ENCODE measurements at regions not wholly inside any gene's neighbourhood (a gene's known extent, or its start where the extent isn't known, plus 50 kb on each side); places are given as distances from the start of the nearest gene placed in this dataset.
A peak's percentile ranks its signal among the peaks of the same experiment; 100 is the strongest.

DNA sequence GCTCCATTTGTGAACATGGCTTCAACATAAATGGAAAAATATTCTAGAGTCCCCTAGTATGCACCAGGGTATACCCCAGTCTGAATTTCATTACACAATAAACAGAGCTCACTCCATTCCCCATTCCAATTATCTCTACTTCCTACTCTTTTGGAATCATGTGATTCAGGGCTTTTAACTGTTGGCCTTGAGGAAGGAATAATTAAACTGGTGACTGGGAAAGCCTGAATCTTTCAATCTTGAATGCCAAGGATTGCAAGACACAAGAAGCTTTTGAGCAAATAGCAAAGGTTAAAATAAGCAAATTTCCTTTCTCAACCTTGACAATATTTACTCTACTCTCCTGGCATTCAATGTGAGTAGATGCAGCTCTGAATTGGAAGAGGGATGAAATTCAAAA lies 77.5 kb upstream of the INPP4B start:
- Histone ChIP-seq H3K4me2 (ENCODE audit: low read depth, low read length, poor library complexity, severe bottlenecking) (no peak overlapping the region), H3K4me3 (ENCODE audit: low read length) (no peak overlapping the region), H3K27me3 (ENCODE audit: low read length) (no peaks in the 10 kb centered on the region), H3K4me1 (ENCODE audit: low read length) (no peaks in the 10 kb centered on the region), H3K9me2 (replicated peaks; ENCODE audit: insufficient read depth, low read length) (no peaks in the 10 kb centered on the region), H3K9me3 (ENCODE audit: low read length) (no peaks in the 10 kb centered on the region), H4K20me1 (ENCODE audit: insufficient read depth, low read depth, low read length) (no peaks in the 10 kb centered on the region), H3K36me3 (ENCODE audit: insufficient read depth, low read length) (no peaks in the 10 kb centered on the region), H3K27ac (ENCODE audit: low read length) (no peak overlapping the region), H3K9ac (ENCODE audit: low read length) (no peak overlapping the region), H3K79me2 (ENCODE audit: low read length) (no peaks in the 10 kb centered on the region), H2AFZ (ENCODE audit: low read length) (no peak overlapping the region)
- DNase-seq: no peak

- H3K9ac ChIP-seq (ENCODE audit: low read length): no peak overlapping the region
- no peak overlapping the region for H2AFZ ChIP-seq (ENCODE audit: low read length)
- DNase-seq: no peak
- H3K79me2 ChIP-seq (ENCODE audit: low read length): no peaks in the 10 kb centered on the region
- H3K9me2 ChIP-seq (replicated peaks; ENCODE audit: insufficient read depth, low read length): no peaks in the 10 kb centered on the region
- H3K27me3 ChIP-seq (ENCODE audit: low read length): no peaks in the 10 kb centered on the region
- H3K9me3 ChIP-seq (ENCODE audit: low read length): no peaks in the 10 kb centered on the region
- H3K27ac ChIP-seq (ENCODE audit: low read length): no peak overlapping the region
- no peak overlapping the region for H3K4me2 ChIP-seq (ENCODE audit: low read depth, low read length, poor library complexity, severe bottlenecking)
- no peaks in the 10 kb centered on the region for H4K20me1 ChIP-seq (ENCODE audit: insufficient read depth, low read depth, low read length)
- no peaks in the 10 kb centered on the region for H3K36me3 ChIP-seq (ENCODE audit: insufficient read depth, low read length)
- H3K4me3 ChIP-seq (ENCODE audit: low read length): no peak overlapping the region
- no peaks in the 10 kb centered on the region for H3K4me1 ChIP-seq (ENCODE audit: low read length)
Observed at GRCh38 chr4:142925161-142925560, 79.1 kb upstream of the INPP4B start.

GRCh38 chr4:142927721-142928120 lies 81.6 kb upstream of the INPP4B start:
- Histone ChIP-seq H3K27me3 (ENCODE audit: low read length) (no peaks in the 10 kb centered on the region), H3K36me3 (ENCODE audit: insufficient read depth, low read length) (no peaks in the 10 kb centered on the region), H3K4me1 (ENCODE audit: low read length) (no peaks in the 10 kb centered on the region), H4K20me1 (ENCODE audit: insufficient read depth, low read depth, low read length) (no peaks in the 10 kb centered on the region), H3K9me3 (ENCODE audit: low read length) (no peaks in the 10 kb centered on the region), H3K9ac (ENCODE audit: low read length) (no peak overlapping the region), H2AFZ (ENCODE audit: low read length) (no peak overlapping the region), H3K4me3 (ENCODE audit: low read length) (no peak overlapping the region), H3K9me2 (replicated peaks; ENCODE audit: insufficient read depth, low read length) (no peaks in the 10 kb centered on the region), H3K27ac (ENCODE audit: low read length) (no peak overlapping the region), H3K4me2 (ENCODE audit: low read depth, low read length, poor library complexity, severe bottlenecking) (no peak overlapping the region), H3K79me2 (ENCODE audit: low read length) (no peaks in the 10 kb centered on the region)
- DNase-seq: no peak

DNA sequence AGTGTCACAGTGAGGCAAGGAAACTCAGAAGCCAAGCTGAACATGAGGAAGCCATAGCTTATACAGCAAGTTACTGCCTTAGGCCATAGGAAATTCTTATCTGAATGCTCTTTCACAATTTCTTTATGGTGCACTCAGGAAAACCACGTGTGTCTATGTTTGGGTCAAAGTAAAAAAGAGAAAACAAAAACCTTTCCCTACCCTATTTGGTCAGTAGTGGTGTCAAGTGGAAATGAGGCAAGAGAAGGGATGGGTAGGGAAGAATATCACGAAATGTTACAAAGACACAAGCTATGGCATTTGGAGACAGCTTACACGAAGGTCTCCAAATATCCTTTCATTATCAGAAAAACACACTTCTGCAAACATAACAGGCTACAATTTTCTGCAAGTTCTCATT lies 83.4 kb upstream of the INPP4B start:
- Histone ChIP-seq H3K9me3 (ENCODE audit: low read length) (no peaks in the 10 kb centered on the region), H3K27me3 (ENCODE audit: low read length) (no peaks in the 10 kb centered on the region), H3K9ac (ENCODE audit: low read length) (no peak overlapping the region), H2AFZ (ENCODE audit: low read length) (no peak overlapping the region), H3K9me2 (replicated peaks; ENCODE audit: insufficient read depth, low read length) (no peaks in the 10 kb centered on the region), H3K4me2 (ENCODE audit: low read depth, low read length, poor library complexity, severe bottlenecking) (no peak overlapping the region), H3K4me1 (ENCODE audit: low read length) (no peaks in the 10 kb centered on the region), H3K36me3 (ENCODE audit: insufficient read depth, low read length) (no peaks in the 10 kb centered on the region), H3K4me3 (ENCODE audit: low read length) (no peak overlapping the region), H3K79me2 (ENCODE audit: low read length) (no peaks in the 10 kb centered on the region), H4K20me1 (ENCODE audit: insufficient read depth, low read depth, low read length) (no peaks in the 10 kb centered on the region), H3K27ac (ENCODE audit: low read length) (no peak overlapping the region)
- no peak for DNase-seq

GRCh38 chr4:142933207-142933606 lies 87.1 kb upstream of the INPP4B start:
- Histone ChIP-seq H3K9me2 (replicated peaks; ENCODE audit: insufficient read depth, low read length) (no peaks in the 10 kb centered on the region), H3K36me3 (ENCODE audit: insufficient read depth, low read length) (no peaks in the 10 kb centered on the region), H3K9ac (ENCODE audit: low read length) (no peak overlapping the region), H3K27me3 (ENCODE audit: low read length) (no peaks in the 10 kb centered on the region), H2AFZ (ENCODE audit: low read length) (no peak overlapping the region), H3K4me1 (ENCODE audit: low read length) (no peaks in the 10 kb centered on the region), H3K27ac (ENCODE audit: low read length) (no peak overlapping the region), H3K4me3 (ENCODE audit: low read length) (no peak overlapping the region), H3K4me2 (ENCODE audit: low read depth, low read length, poor library complexity, severe bottlenecking) (no peak overlapping the region), H3K9me3 (ENCODE audit: low read length) (no peaks in the 10 kb centered on the region), H3K79me2 (ENCODE audit: low read length) (no peaks in the 10 kb centered on the region), H4K20me1 (ENCODE audit: insufficient read depth, low read depth, low read length) (no peaks in the 10 kb centered on the region)
- no peak for DNase-seq

DNA sequence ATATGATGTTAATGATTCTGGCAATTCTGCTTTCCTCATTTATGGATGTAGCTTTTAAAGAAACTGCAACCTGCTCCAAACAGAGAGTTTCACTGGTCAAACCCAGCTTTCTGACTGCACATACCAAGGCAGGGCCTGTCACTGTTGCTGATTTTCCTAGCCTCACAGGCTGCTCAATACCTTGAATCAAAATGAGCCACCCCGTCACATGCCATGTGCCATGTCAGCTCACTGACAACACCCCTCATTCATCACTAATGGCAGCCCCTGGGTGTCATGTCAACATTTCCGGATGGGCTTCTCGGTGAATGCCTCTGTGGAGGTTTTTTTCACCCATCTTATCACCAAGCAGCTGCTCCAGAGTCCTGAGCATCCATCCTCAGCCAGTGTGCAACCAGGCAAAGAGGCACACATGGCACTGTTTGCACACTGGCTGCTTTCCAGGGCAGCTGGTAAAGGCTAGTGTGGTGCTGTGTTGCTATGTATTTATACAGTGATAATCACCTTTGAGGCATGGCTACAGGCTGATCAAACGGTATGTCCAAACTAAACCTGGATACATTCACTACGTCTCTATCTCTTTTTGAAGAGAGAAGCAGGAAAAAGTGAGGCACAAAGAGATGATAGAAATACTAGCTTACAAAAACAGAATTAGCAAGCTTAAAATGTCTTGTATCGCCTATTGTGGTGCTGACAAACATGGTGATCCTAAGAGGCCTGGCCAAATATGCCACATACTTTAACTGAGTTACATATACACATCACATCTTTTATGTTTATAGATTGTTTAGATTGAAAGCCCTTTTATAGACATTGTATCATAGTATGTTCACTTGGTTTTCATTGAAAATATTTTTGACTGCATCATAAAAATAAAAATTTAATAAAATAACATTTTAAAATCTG lies 94.6 kb upstream of the INPP4B start:
- no peak overlapping the region for H3K4me3 ChIP-seq (ENCODE audit: low read length)
- peak overlapping the region; percentile 45; the same call in 1 of the 2 replicates for H3K27ac ChIP-seq (ENCODE audit: low read length)
- no peaks in the 10 kb centered on the region for H3K9me2 ChIP-seq (replicated peaks; ENCODE audit: insufficient read depth, low read length)
- H3K9ac ChIP-seq (ENCODE audit: low read length): no peak overlapping the region
- H3K4me1 ChIP-seq (ENCODE audit: low read length): peaks cover 10% of the 10 kb centered on the region
- H3K9me3 ChIP-seq (ENCODE audit: low read length): no peaks in the 10 kb centered on the region
- H3K36me3 ChIP-seq (ENCODE audit: insufficient read depth, low read length): no peaks in the 10 kb centered on the region
- peak; percentile 64 for DNase-seq
- H3K4me2 ChIP-seq (ENCODE audit: low read depth, low read length, poor library complexity, severe bottlenecking): no peak overlapping the region
- H3K27me3 ChIP-seq (ENCODE audit: low read length): no peaks in the 10 kb centered on the region
- H3K79me2 ChIP-seq (ENCODE audit: low read length): no peaks in the 10 kb centered on the region
- H2AFZ ChIP-seq (ENCODE audit: low read length): no peak overlapping the region
- no peaks in the 10 kb centered on the region for H4K20me1 ChIP-seq (ENCODE audit: insufficient read depth, low read depth, low read length)

DNA sequence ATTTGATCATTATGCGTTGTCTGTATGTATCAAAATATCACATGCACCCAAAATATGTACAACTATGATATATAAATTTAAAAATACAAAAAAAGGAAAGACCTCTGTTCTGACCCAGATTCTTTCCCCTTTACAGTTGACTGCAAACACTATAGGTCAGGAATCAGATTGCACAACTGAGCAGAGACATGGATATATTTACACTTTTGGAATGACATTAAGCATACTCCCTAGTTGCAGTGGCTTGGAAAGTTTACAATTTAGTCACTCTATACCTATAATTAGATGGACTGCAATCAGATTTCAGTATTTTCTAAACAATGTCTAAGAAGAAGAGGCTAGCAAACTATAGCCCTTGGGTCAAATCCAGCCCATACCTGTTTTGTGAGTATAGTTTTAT lies 98.5 kb upstream of the INPP4B start:
- H3K4me3 ChIP-seq (ENCODE audit: low read length): no peak overlapping the region
- no peak overlapping the region for H3K27ac ChIP-seq (ENCODE audit: low read length)
- H3K36me3 ChIP-seq (ENCODE audit: insufficient read depth, low read length): no peaks in the 10 kb centered on the region
- no peaks in the 10 kb centered on the region for H3K27me3 ChIP-seq (ENCODE audit: low read length)
- H3K4me2 ChIP-seq (ENCODE audit: low read depth, low read length, poor library complexity, severe bottlenecking): no peak overlapping the region
- no peaks in the 10 kb centered on the region for H3K9me3 ChIP-seq (ENCODE audit: low read length)
- H2AFZ ChIP-seq (ENCODE audit: low read length): no peak overlapping the region
- H4K20me1 ChIP-seq (ENCODE audit: insufficient read depth, low read depth, low read length): no peaks in the 10 kb centered on the region
- no peak for DNase-seq
- H3K9ac ChIP-seq (ENCODE audit: low read length): no peak overlapping the region
- no peaks in the 10 kb centered on the region for H3K79me2 ChIP-seq (ENCODE audit: low read length)
- peaks cover 9% of the 10 kb centered on the region for H3K4me1 ChIP-seq (ENCODE audit: low read length)
- H3K9me2 ChIP-seq (replicated peaks; ENCODE audit: insufficient read depth, low read length): no peaks in the 10 kb centered on the region

GRCh38 chr4:142952821-142953580 lies 106.9 kb upstream of the INPP4B start:
- H3K4me1 ChIP-seq (ENCODE audit: low read length): no peaks in the 10 kb centered on the region

More at GRCh38 chr4:142952821-142953580, 106.9 kb upstream of the INPP4B start:
- no peaks in the 10 kb centered on the region for H3K79me2 ChIP-seq (ENCODE audit: low read length)
- no peak for DNase-seq
- H2AFZ ChIP-seq (ENCODE audit: low read length): no peak overlapping the region
- H3K36me3 ChIP-seq (ENCODE audit: insufficient read depth, low read length): no peaks in the 10 kb centered on the region
- H3K27ac ChIP-seq (ENCODE audit: low read length): no peak overlapping the region
- peaks cover 3% of the 10 kb centered on the region; the same call in 1 of the 2 replicates for H3K9me3 ChIP-seq (ENCODE audit: low read length)
- H3K9me2 ChIP-seq (replicated peaks; ENCODE audit: insufficient read depth, low read length): no peaks in the 10 kb centered on the region
- no peaks in the 10 kb centered on the region for H3K27me3 ChIP-seq (ENCODE audit: low read length)
- H4K20me1 ChIP-seq (ENCODE audit: insufficient read depth, low read depth, low read length): no peaks in the 10 kb centered on the region
- no peak overlapping the region for H3K9ac ChIP-seq (ENCODE audit: low read length)
- H3K4me2 ChIP-seq (ENCODE audit: low read depth, low read length, poor library complexity, severe bottlenecking): no peak overlapping the region
- H3K4me3 ChIP-seq (ENCODE audit: low read length): no peak overlapping the region

Data from Karpas-422 (cell line).